Ecto neural progenitor cell (in vitro differentiated cells): ENCODE measurements at regions not wholly inside any gene's neighbourhood (a gene's known extent, or its start where the extent isn't known, plus 50 kb on each side); places are given as distances from the start of the nearest gene placed in this dataset.
"Not testable (repeated sequence)": the region's sequence is repeated elsewhere in the genome, so short reads cannot be mapped to it uniquely, and the experiment has no call there.

Source experiments
- DNase-seq: peaks from one replicate; pipeline ENCODE4 v3.0.0-alpha.2; 2018; ENCODE audit warnings: low spot score

- no peak for DNase-seq
Observed at GRCh38 chr1:223023863-223024262, 119.2 kb downstream of the TLR5 start.

GRCh38 chr1:223024486-223024885 is 118.6 kb downstream of the TLR5 start:
- not testable (repeated sequence) for DNase-seq

- not testable (repeated sequence) for DNase-seq
Observed at GRCh38 chr1:223025190-223025734, 117.8 kb downstream of the TLR5 start.

GRCh38 chr1:223026639-223027038 is 116.4 kb downstream of the TLR5 start:
- DNase-seq, result not testable (repeated sequence)

- no peak for DNase-seq
Observed at GRCh38 chr1:223029985-223030769, 112.9 kb downstream of the TLR5 start.

GRCh38 chr1:223030871-223031400 is 112.1 kb downstream of the TLR5 start:
- DNase-seq, result no peak

- DNase-seq, result no peak
Observed at GRCh38 chr1:223031733-223032601, 111.1 kb downstream of the TLR5 start.

GRCh38 chr1:223033658-223034057 is 109.4 kb downstream of the TLR5 start:
- no peak for DNase-seq

GRCh38 chr1:223034270-223034798 is 108.7 kb downstream of the TLR5 start:
- DNase-seq, result no peak

- DNase-seq, result no peak
Observed at GRCh38 chr1:223035724-223036478, 107.1 kb downstream of the TLR5 start.

- no peak for DNase-seq
Observed at GRCh38 chr1:223036479-223036845, 106.6 kb downstream of the TLR5 start.

- no peak for DNase-seq
Observed at GRCh38 chr1:223037845-223038244, 105.2 kb downstream of the TLR5 start.

- no peak for DNase-seq
Observed at GRCh38 chr1:223038288-223039006, 104.6 kb downstream of the TLR5 start.

GRCh38 chr1:223039990-223040389 is 103.1 kb downstream of the TLR5 start:
- no peak for DNase-seq

GRCh38 chr1:223041481-223041880 is 101.6 kb downstream of the TLR5 start:
- DNase-seq, result no peak

GRCh38 chr1:223045164-223045957 is 97.7 kb downstream of the TLR5 start:
- DNase-seq, result no peak

- DNase-seq, result no peak
Observed at GRCh38 chr1:223046011-223046410, 97.0 kb downstream of the TLR5 start.

- not testable (repeated sequence) for DNase-seq
Observed at GRCh38 chr1:223046463-223046862, 96.6 kb downstream of the TLR5 start.

- DNase-seq, result no peak
Observed at GRCh38 chr1:223048026-223048425, 95.0 kb downstream of the TLR5 start.

GRCh38 chr1:223052462-223052861 is 90.6 kb downstream of the TLR5 start:
- no peak for DNase-seq
